Lung (tissue), 11 donors: ENCODE measurements at regions not wholly inside any gene's neighbourhood (a gene's known extent, or its start where the extent isn't known, plus 50 kb on each side); places are given as distances from the start of the nearest gene placed in this dataset.

Experiments used
- ATAC-seq: fragments of 200-7000 bp; cut with Tn5 transposase; one replicate; pipeline ENCODE4 v1.9.1; 2020; ENCODE audit warnings: moderate number of reproducible peaks; ENCODE audit not compliant: insufficient read depth, low FRiP score
- DNase-seq, 3 donors: peaks; one replicate each; pipeline ENCODE4 v3.0.0-alpha.2; 2013 to 2017
- H3K27ac ChIP-seq, 2 donors: one replicate each; pipeline ENCODE4 v1.5.1; 2013; ENCODE audit warnings: mild to moderate bottlenecking in 2 of 2, moderate library complexity in 2 of 2, control low read depth in 1 of 2, inconsistent platforms in 1 of 2, low read depth in 1 of 2, low read length in 1 of 2
- H3K27me3 ChIP-seq, 3 donors: one replicate each; pipeline ENCODE4 v1.5.1; 2013; ENCODE audit warnings: low read length in 2 of 3; ENCODE audit not compliant: control insufficient read depth in 3 of 3, insufficient read depth in 3 of 3
- H3K36me3 ChIP-seq, 4 donors: one replicate each; pipeline ENCODE4 v1.5.1; 2013; ENCODE audit warnings: low read length in 4 of 4, mild to moderate bottlenecking in 1 of 4, moderate library complexity in 1 of 4; ENCODE audit not compliant: control insufficient read depth in 4 of 4, insufficient read depth in 4 of 4
- H3K4me1 ChIP-seq, 5 donors: one replicate each; pipeline ENCODE4 v1.5.1; 2013; ENCODE audit warnings: low read length in 5 of 5, mild to moderate bottlenecking in 2 of 5, moderate library complexity in 1 of 5; ENCODE audit not compliant: control insufficient read depth in 5 of 5, insufficient read depth in 5 of 5
- H3K4me3 ChIP-seq: one replicate; pipeline ENCODE4 v1.5.1; 2013; ENCODE audit warnings: mild to moderate bottlenecking, control low read depth, moderate library complexity
- H3K9ac ChIP-seq, 2 donors: one replicate each; pipeline ENCODE4 v1.5.1; 2013; ENCODE audit warnings: low read length in 2 of 2, control low read depth in 1 of 2; ENCODE audit not compliant: insufficient read depth in 1 of 2
- H3K9me3 ChIP-seq, 4 donors: one replicate each; pipeline ENCODE4 v1.5.1; 2013; ENCODE audit warnings: low read length in 3 of 4, mild to moderate bottlenecking in 1 of 4, moderate library complexity in 1 of 4; ENCODE audit not compliant: control insufficient read depth in 4 of 4, insufficient read depth in 3 of 4
- CTCF ChIP-seq: IDR thresholded peaks from 2 replicates; pipeline ENCODE4 v1.5.1; 2012; ENCODE audit warnings: mild to moderate bottlenecking; ENCODE audit errors: control extremely low read depth, extremely low read depth
- WGBS, 2 donors: extraction: QIAGEN DNeasy Blood & Tissue Kit; methylation state at CpG; one replicate each; pipeline ENCODE4 v1.1.7; 2013; 5-methylcytosine and 5-hydroxymethylcytosine counted together
- donor health status: control.
- donor health status: control.
- donor health status: Bipolar disorder and iron deficiency.
- donor health status: healthy.
- donor health status: DM: yes; HTN: yes; CAD: no.

GRCh38 chr7:52120912-52121311 is 804.3 kb upstream of the COBL start:
- 47 to 58% methylated on average over 3 of the region's 3 CpGs for WGBS, 2 donors
- no peak for DNase-seq
- ATAC-seq, result no peak
- H3K27me3 ChIP-seq, result no peaks in the 10 kb centered on the region
- no peak overlapping the region for H3K27ac ChIP-seq
- H3K4me1 ChIP-seq, result no peaks in the 10 kb centered on the region
- no peak overlapping the region for H3K9ac ChIP-seq
- no peaks in the 10 kb centered on the region for H3K36me3 ChIP-seq
- no peak overlapping the region for H3K4me3 ChIP-seq
- no peak for TF ChIP-seq CTCF
- H3K9me3 ChIP-seq, result no peaks in the 10 kb centered on the region

DNA sequence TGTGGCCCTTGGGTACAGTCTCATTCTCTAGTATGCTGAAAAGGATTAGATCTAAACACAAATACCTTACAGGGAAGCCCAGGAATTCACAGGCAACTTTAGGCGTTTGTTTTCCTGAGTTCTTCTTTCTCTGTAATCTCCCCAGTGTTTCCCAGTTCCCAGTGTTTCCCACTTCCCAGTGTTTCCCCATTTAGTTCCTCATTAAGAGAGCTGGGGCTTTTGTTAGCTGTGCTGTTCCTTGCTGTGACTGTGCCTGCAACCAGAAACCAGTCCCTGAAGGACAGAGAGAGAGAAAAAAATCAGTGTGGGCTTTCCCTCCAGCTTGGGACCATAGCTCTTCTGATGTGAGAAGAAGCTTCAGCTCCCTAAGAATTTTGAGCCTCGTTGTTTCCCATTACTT is 802.9 kb upstream of the COBL start:
- 21 to 29% methylated on average over 2 of the region's 2 CpGs for WGBS, 2 donors
- Histone ChIP-seq H3K4me3 (no peak overlapping the region), H3K27ac (no peak overlapping the region), H3K27me3 (no peaks in the 10 kb centered on the region), H3K9me3 (no peaks in the 10 kb centered on the region), H3K36me3 (no peaks in the 10 kb centered on the region), H3K9ac (no peak overlapping the region), H3K4me1 (no peaks in the 10 kb centered on the region)
- TF ChIP-seq CTCF, result no peak
- ATAC-seq, result no peak
- no peak for DNase-seq

- H3K27me3 ChIP-seq, result no peaks in the 10 kb centered on the region
- no peak overlapping the region for H3K9ac ChIP-seq
- TF ChIP-seq CTCF, result no peak
- H3K36me3 ChIP-seq, result no peaks in the 10 kb centered on the region
- DNase-seq (no peak), ATAC-seq (no peak)
- no peak overlapping the region for H3K4me3 ChIP-seq
- no peaks in the 10 kb centered on the region for H3K9me3 ChIP-seq
- WGBS, 2 donors, result 58 to 59% methylated on average over 3 of the region's 3 CpGs
- H3K27ac ChIP-seq, result no peak overlapping the region
- H3K4me1 ChIP-seq, result no peaks in the 10 kb centered on the region
Observed at GRCh38 chr7:52114509-52114908, 797.9 kb upstream of the COBL start.

DNA sequence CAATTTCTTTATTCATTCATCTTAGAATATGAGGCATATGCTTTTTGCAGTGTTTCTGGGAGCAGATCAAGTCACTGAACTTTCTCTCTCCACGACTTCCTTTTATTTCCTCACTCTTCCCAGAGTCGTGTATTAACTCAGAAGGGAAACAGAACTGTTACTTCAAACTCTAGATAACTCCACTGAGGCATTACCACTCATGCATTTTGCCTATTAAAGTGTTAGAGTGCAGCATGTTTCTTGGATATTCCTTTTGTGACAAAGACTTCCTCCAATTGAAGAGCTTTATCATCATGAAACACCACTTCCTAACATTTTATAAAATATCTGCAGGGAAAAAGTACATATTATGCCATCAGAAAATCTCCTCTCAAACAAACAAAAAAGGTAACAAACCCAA is 797.4 kb upstream of the COBL start:
- H3K9me3 ChIP-seq, result no peaks in the 10 kb centered on the region
- no peaks in the 10 kb centered on the region for H3K27me3 ChIP-seq
- no peaks in the 10 kb centered on the region for H3K4me1 ChIP-seq
- DNase-seq (no peak), ATAC-seq (no peak)
- no peak overlapping the region for H3K4me3 ChIP-seq
- H3K36me3 ChIP-seq, result no peaks in the 10 kb centered on the region
- 5 to 7% methylated on average over 2 of the region's 2 CpGs for WGBS, 2 donors
- no peak for TF ChIP-seq CTCF
- no peak overlapping the region for H3K27ac ChIP-seq
- no peak overlapping the region for H3K9ac ChIP-seq
